ENCODE measurements at regions not wholly inside any gene's neighbourhood (a gene's known extent, or its start where the extent isn't known, plus 50 kb on each side); places are given as distances from the start of the nearest gene placed in this dataset.
A peak's percentile ranks its signal among the peaks of the same experiment; 100 is the strongest.

GRCh38 chr2:223122781-223123180 is 70.8 kb downstream of the KCNE4 start:
- TF ChIP-seq POLR2AphosphoS5 (IDR thresholded peaks at IDR 0.05) (peak in 1 of 4 donors; percentile 32), CTCF (IDR thresholded peaks at IDR 0.05) (no peak)
